Calu3 (cell line): ENCODE measurements at regions not wholly inside any gene's neighbourhood (a gene's known extent, or its start where the extent isn't known, plus 50 kb on each side); places are given as distances from the start of the nearest gene placed in this dataset.

ENCODE experiments used
- BruUV-seq: library from RNA; stranded (reverse); fragments of 400-500 nt; replicated peaks from 2 replicates; lab custom pipeline; 2021; lab: Mats Ljungman, UMichigan
- CTCF ChIA-PET: fragments of 300-600 bp; sonication (Branson Sonifier 250); formaldehyde crosslinking; loops from one replicate; lab custom pipeline; 2022; ENCODE audit warnings: antibody characterized with exemption; lab: Charles Lee
- DNase-seq: peaks from one replicate; pipeline ENCODE4 v3.0.0; 2022
- H3K27ac Mint-ChIP-seq: one replicate; pipeline ENCODE4 v1.8.0; 2022; ENCODE audit warnings: mixed read lengths; ENCODE audit not compliant: unreplicated experiment
- H3K27me3 Mint-ChIP-seq: one replicate; pipeline ENCODE4 v1.8.0; 2022; ENCODE audit warnings: mixed read lengths; ENCODE audit not compliant: unreplicated experiment
- H3K36me3 Mint-ChIP-seq: one replicate; pipeline ENCODE4 v1.8.0; 2022; ENCODE audit warnings: mild to moderate bottlenecking, moderate library complexity, mixed read lengths; ENCODE audit not compliant: insufficient read depth, unreplicated experiment
- H3K4me1 Mint-ChIP-seq: one replicate; pipeline ENCODE4 v1.8.0; 2022; ENCODE audit warnings: mild to moderate bottlenecking, low read depth, mixed read lengths; ENCODE audit not compliant: unreplicated experiment
- H3K4me3 Mint-ChIP-seq: one replicate; pipeline ENCODE4 v1.8.0; 2022; ENCODE audit warnings: mild to moderate bottlenecking, low read depth, moderate library complexity, mixed read lengths; ENCODE audit not compliant: unreplicated experiment
- H3K9me3 Mint-ChIP-seq: one replicate; pipeline ENCODE4 v1.8.0; 2022; ENCODE audit warnings: low read depth, mixed read lengths; ENCODE audit not compliant: unreplicated experiment
- CTCF ChIP-seq: fragments of 200-600 bp; IDR thresholded peaks from one replicate; pipeline ENCODE4 v1.8.0; 2022; ENCODE audit warnings: antibody characterized with exemption; ENCODE audit not compliant: unreplicated experiment
- intact Hi-C: fragments of 100-400 bp; cut with micrococcal nuclease; formaldehyde crosslinking; loops from one replicate; pipeline ENCODE4 v1.10.0; 2022; ENCODE audit not compliant: unreplicated experiment

GRCh38 chr1:234753979-234754378, 144.0 kb upstream of the IRF2BP2 start:
- CTCF ChIA-PET = no interaction called here
- Mint-ChIP-seq H3K9me3 (no peaks in the 10 kb centered on the region), H3K27me3 (no peaks in the 10 kb centered on the region), H3K4me1 (peaks cover 31% of the 10 kb centered on the region), H3K27ac (no peak overlapping the region), H3K36me3 (no peaks in the 10 kb centered on the region), H3K4me3 (no peak overlapping the region)
- intact Hi-C loops = no loop called here
- no peak for DNase-seq
- no TSS peak for BruUV-seq
- no peak for TF ChIP-seq CTCF

DNA sequence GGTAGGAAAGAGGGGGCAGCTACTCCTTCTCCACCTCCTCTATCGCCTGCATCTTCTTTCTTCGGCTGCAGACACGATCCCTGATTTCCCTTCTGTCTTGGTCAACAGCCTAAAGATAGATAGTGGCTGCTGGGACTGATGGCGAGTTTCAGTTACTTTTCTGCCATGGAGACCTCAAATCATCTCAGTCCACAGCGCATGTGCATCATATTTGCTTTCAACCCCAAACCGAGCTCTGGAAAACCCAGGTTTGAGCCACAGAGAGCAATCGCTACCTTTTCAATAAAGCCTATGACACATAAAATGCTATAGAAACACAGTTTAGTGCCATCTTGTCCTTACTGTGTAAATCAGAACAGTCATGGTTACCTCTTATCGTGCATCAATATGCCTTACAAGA, 142.9 kb upstream of the IRF2BP2 start:
- no peak for DNase-seq
- TF ChIP-seq CTCF = no peak
- Mint-ChIP-seq H3K36me3 (no peaks in the 10 kb centered on the region), H3K4me3 (no peak overlapping the region), H3K4me1 (peaks cover 31% of the 10 kb centered on the region), H3K27me3 (no peaks in the 10 kb centered on the region), H3K27ac (no peak overlapping the region), H3K9me3 (no peaks in the 10 kb centered on the region)
- intact Hi-C loops = no loop called here
- CTCF ChIA-PET = interaction anchor here (0.6 kb wide), 1 partner anchor 20 kb away, joined by 3 read pairs; no protein-coding TSS in a partner anchor
- no TSS peak for BruUV-seq

DNA sequence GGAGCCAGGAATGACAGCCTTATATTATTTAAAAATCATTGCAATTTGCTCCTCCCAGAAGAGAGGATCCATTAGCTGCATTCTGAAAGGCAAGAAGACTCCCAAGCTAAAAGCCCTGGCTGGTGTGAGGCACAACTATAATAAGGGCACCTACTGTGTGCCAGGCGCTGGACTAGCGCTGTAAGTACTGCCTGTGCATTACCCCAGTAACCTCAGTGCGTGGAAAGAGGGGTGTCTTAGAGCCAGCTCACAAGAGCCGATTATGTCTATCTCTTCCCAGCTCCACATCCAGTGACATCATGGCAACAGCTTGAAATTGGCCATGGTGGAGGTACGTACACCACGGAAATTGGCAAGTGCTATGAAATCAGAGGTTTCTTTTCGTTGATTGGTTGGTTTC, 141.7 kb upstream of the IRF2BP2 start:
- Mint-ChIP-seq H3K27me3 (no peaks in the 10 kb centered on the region), H3K36me3 (no peaks in the 10 kb centered on the region), H3K27ac (no peak overlapping the region), H3K4me3 (no peak overlapping the region), H3K4me1 (peaks cover 32% of the 10 kb centered on the region), H3K9me3 (no peaks in the 10 kb centered on the region)
- CTCF ChIA-PET = no interaction called here
- BruUV-seq = no TSS peak
- no peak for TF ChIP-seq CTCF
- intact Hi-C loops = no loop called here
- DNase-seq = no peak

DNA sequence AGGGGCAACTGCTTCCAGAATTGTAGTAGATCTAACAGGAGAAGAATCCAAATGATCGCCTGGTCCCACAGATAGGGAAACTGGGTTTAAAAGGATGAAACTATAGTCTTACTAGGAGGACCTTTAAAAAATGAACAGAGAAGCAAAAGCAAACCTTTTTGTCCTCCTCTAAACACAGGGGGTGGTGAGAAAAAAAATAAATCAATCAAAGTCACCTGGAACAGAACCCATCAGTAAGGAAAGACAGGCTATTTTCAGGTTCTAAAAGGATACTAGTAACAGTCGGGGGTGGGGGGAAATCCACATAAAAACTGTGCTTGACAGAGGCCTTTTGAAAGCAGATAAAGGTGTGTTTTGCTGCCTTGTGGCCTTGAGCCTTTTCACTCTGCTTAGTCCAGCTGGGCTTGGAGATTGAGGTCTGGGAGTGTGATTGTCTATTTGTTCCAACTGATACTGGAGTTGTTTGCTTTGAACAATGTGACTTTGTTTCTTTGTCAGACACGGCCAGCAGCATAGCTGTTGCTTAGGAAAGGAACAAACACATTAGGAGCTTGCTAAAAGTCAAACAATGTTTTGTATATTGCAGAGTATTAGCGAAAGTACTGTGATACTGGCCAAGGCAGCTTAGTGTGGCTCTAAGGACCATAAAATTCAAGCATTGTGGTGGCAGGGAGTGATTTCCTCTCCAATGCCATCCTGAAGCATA, 141.1 kb upstream of the IRF2BP2 start:
- Mint-ChIP-seq H3K27ac (no peak overlapping the region), H3K27me3 (no peaks in the 10 kb centered on the region), H3K9me3 (no peaks in the 10 kb centered on the region), H3K4me3 (no peak overlapping the region), H3K36me3 (no peaks in the 10 kb centered on the region), H3K4me1 (peaks cover 37% of the 10 kb centered on the region)
- CTCF ChIA-PET = no interaction called here
- DNase-seq = no peak
- no TSS peak for BruUV-seq
- TF ChIP-seq CTCF = no peak
- intact Hi-C loops = no loop called here
